ENCODE measurements at regions not wholly inside any gene's neighbourhood (a gene's known extent, or its start where the extent isn't known, plus 50 kb on each side); places are given as distances from the start of the nearest gene placed in this dataset.

DNA sequence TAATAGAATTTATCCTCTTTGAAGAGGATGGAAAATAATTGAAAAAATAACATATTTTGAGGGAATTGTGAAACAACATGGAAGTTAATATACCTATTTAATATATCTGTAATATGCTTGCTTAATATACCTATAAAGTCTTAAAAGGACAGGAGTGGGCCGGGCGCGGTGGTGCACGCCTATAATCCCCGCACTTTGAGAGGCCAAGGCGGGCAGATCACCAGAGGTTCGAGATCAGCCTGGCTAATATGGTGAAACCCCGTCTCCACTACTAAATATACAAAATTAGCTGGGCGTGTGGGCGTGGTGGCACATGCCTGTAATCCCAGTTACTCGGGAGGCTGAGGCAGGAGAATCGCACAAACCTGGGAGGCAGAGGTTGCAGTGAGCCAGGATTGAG lies 254.9 kb downstream of the TMX3 start:
- TF ChIP-seq, protein P1, sequence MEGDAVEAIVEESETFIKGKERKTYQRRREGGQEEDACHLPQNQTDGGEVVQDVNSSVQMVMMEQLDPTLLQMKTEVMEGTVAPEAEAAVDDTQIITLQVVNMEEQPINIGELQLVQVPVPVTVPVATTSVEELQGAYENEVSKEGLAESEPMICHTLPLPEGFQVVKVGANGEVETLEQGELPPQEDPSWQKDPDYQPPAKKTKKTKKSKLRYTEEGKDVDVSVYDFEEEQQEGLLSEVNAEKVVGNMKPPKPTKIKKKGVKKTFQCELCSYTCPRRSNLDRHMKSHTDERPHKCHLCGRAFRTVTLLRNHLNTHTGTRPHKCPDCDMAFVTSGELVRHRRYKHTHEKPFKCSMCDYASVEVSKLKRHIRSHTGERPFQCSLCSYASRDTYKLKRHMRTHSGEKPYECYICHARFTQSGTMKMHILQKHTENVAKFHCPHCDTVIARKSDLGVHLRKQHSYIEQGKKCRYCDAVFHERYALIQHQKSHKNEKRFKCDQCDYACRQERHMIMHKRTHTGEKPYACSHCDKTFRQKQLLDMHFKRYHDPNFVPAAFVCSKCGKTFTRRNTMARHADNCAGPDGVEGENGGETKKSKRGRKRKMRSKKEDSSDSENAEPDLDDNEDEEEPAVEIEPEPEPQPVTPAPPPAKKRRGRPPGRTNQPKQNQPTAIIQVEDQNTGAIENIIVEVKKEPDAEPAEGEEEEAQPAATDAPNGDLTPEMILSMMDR (IDR thresholded peaks at IDR 0.05): no peak
- TF ChIP-seq POLR2AphosphoS5 (IDR thresholded peaks at IDR 0.05; ENCODE audit: low read depth, low read length) (no peak), SIN3A (IDR thresholded peaks at IDR 0.05; ENCODE audit: borderline replicate concordance, insufficient read depth, low read depth, low read length) (no peak), TCF7L2 (IDR thresholded peaks at IDR 0.05; ENCODE audit: low read depth, low read length) (no peak)
- TF ChIP-seq, protein P2, sequence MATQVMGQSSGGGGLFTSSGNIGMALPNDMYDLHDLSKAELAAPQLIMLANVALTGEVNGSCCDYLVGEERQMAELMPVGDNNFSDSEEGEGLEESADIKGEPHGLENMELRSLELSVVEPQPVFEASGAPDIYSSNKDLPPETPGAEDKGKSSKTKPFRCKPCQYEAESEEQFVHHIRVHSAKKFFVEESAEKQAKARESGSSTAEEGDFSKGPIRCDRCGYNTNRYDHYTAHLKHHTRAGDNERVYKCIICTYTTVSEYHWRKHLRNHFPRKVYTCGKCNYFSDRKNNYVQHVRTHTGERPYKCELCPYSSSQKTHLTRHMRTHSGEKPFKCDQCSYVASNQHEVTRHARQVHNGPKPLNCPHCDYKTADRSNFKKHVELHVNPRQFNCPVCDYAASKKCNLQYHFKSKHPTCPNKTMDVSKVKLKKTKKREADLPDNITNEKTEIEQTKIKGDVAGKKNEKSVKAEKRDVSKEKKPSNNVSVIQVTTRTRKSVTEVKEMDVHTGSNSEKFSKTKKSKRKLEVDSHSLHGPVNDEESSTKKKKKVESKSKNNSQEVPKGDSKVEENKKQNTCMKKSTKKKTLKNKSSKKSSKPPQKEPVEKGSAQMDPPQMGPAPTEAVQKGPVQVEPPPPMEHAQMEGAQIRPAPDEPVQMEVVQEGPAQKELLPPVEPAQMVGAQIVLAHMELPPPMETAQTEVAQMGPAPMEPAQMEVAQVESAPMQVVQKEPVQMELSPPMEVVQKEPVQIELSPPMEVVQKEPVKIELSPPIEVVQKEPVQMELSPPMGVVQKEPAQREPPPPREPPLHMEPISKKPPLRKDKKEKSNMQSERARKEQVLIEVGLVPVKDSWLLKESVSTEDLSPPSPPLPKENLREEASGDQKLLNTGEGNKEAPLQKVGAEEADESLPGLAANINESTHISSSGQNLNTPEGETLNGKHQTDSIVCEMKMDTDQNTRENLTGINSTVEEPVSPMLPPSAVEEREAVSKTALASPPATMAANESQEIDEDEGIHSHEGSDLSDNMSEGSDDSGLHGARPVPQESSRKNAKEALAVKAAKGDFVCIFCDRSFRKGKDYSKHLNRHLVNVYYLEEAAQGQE (IDR thresholded peaks at IDR 0.05; ENCODE audit: insufficient read depth in 1 of 2, low read depth in 2 of 2, low read length in 1 of 2): no peak
